Tibial nerve (tissue), 4 donors: ENCODE measurements at regions not wholly inside any gene's neighbourhood (a gene's known extent, or its start where the extent isn't known, plus 50 kb on each side); places are given as distances from the start of the nearest gene placed in this dataset.

Experiments used
- DNase-seq, 2 donors: peaks; one replicate each; pipeline ENCODE4 v3.0.0-alpha.2; 2019; ENCODE audit warnings: low spot score in 2 of 2
- H3K27ac ChIP-seq, 4 donors: fragments of 200-600 bp; sonication (generic) in 3 of 4; one replicate each; pipeline ENCODE4 v1.5.1; 2017 to 2019; ENCODE audit warnings: mild to moderate bottlenecking in 1 of 4
- H3K27me3 ChIP-seq, 2 donors: fragments of 200-600 bp; sonication (generic) in 1 of 2; one replicate each; pipeline versions ENCODE4 v1.5.1 to v1.6.0; 2017 to 2019
- H3K36me3 ChIP-seq, 3 donors: fragments of 200-600 bp; sonication (generic); one replicate each; pipeline ENCODE4 v1.5.1; 2018 to 2019
- H3K4me1 ChIP-seq, 4 donors: fragments of 200-600 bp; sonication (generic) in 3 of 4; one replicate each; pipeline ENCODE4 v1.5.1; 2017 to 2019
- H3K4me3 ChIP-seq, 4 donors: fragments of 200-600 bp; sonication (generic) in 3 of 4; one replicate each; pipeline ENCODE4 v1.5.1; 2017 to 2019; ENCODE audit warnings: mild to moderate bottlenecking in 1 of 4, moderate library complexity in 1 of 4
- H3K9me3 ChIP-seq, 4 donors: fragments of 200-600 bp; sonication (generic) in 3 of 4; one replicate each; pipeline ENCODE4 v1.5.1; 2017 to 2019
- CTCF ChIP-seq, 5 experiments: fragments of 200-600 bp in 3 of 5; fragments of 450-650 bp in 2 of 5; sonication (generic) in 3 of 5; IDR thresholded peaks; one replicate each; pipeline ENCODE4 v1.5.1; 2016 to 2019; ENCODE audit warnings: antibody characterized with exemption in 5 of 5, mild to moderate bottlenecking in 3 of 5, moderate library complexity in 2 of 5
- EP300 ChIP-seq, 2 donors: sonication (generic); formaldehyde crosslinking; IDR thresholded peaks; one replicate each; pipeline ENCODE4 v1.6.1; 2017; ENCODE audit warnings: antibody characterized with exemption in 2 of 2, mild to moderate bottlenecking in 1 of 2
- POLR2A ChIP-seq, 2 donors: fragments of 450-650 bp; IDR thresholded peaks; one replicate each; pipeline ENCODE4 v1.6.1; 2017; ENCODE audit warnings: antibody characterized with exemption in 2 of 2, mild to moderate bottlenecking in 2 of 2, moderate library complexity in 2 of 2
- WGBS, 2 donors: methylation state at CpG; one replicate each; pipeline ENCODE4 v1.1.5; 2018; 5-methylcytosine and 5-hydroxymethylcytosine counted together

- WGBS, 2 donors: 68 to 69% methylated on average over 4 of the region's 4 CpGs
- Histone ChIP-seq H3K4me1 (no peaks in the 10 kb centered on the region), H3K4me3 (no peak overlapping the region), H3K27me3 (no peaks in the 10 kb centered on the region), H3K27ac (no peak overlapping the region), H3K36me3 (no peaks in the 10 kb centered on the region), H3K9me3 (peaks cover 0 to 6% (median 0%) of the 10 kb centered on the region in 4 donors)
- no peak for DNase-seq
- TF ChIP-seq POLR2A (IDR thresholded peaks at IDR 0.05) (no peak), CTCF (IDR thresholded peaks at IDR 0.05) (no peak), EP300 (IDR thresholded peaks at IDR 0.05) (no peak)
Observed at GRCh38 chr16:17728196-17728595, 257.4 kb upstream of the XYLT1 start.

- no peak overlapping the region for H3K27ac ChIP-seq
- 78 to 83% methylated on average over 10 of the region's 10 CpGs for WGBS, 2 donors
- TF ChIP-seq EP300 (IDR thresholded peaks at IDR 0.05) (no peak), POLR2A (IDR thresholded peaks at IDR 0.05) (no peak), CTCF (IDR thresholded peaks at IDR 0.05) (no peak)
- no peak for DNase-seq
- H3K27me3 ChIP-seq: no peaks in the 10 kb centered on the region
- no peak overlapping the region for H3K4me3 ChIP-seq
- H3K4me1 ChIP-seq: no peaks in the 10 kb centered on the region
- H3K36me3 ChIP-seq: no peaks in the 10 kb centered on the region
- no peaks in the 10 kb centered on the region for H3K9me3 ChIP-seq
Observed at GRCh38 chr16:17724242-17724898, 253.6 kb upstream of the XYLT1 start.

- no peak for DNase-seq
- no peaks in the 10 kb centered on the region for H3K9me3 ChIP-seq
- WGBS, 2 donors: 81% methylated on average over 10 of the region's 10 CpGs
- no peak for TF ChIP-seq CTCF (IDR thresholded peaks at IDR 0.05)
- TF ChIP-seq EP300 (IDR thresholded peaks at IDR 0.05): no peak
- no peak for TF ChIP-seq POLR2A (IDR thresholded peaks at IDR 0.05)
- no peak overlapping the region for H3K4me3 ChIP-seq
- H3K27ac ChIP-seq: no peak overlapping the region
- no peaks in the 10 kb centered on the region for H3K27me3 ChIP-seq
- no peaks in the 10 kb centered on the region for H3K36me3 ChIP-seq
- no peaks in the 10 kb centered on the region for H3K4me1 ChIP-seq
Observed at GRCh38 chr16:17723531-17724134, 252.9 kb upstream of the XYLT1 start.

GRCh38 chr16:17718495-17718894 is 247.7 kb upstream of the XYLT1 start:
- no peak for DNase-seq
- H3K27ac ChIP-seq: no peak overlapping the region
- H3K9me3 ChIP-seq: peaks cover 0 to 16% (median 0%) of the 10 kb centered on the region in 4 donors
- no peak for TF ChIP-seq POLR2A (IDR thresholded peaks at IDR 0.05)
- no peak for TF ChIP-seq CTCF (IDR thresholded peaks at IDR 0.05)
- no peak for TF ChIP-seq EP300 (IDR thresholded peaks at IDR 0.05)
- 64 to 75% methylated on average over 2 of the region's 2 CpGs for WGBS, 2 donors
- H3K4me3 ChIP-seq: no peak overlapping the region
- H3K27me3 ChIP-seq: no peaks in the 10 kb centered on the region
- no peaks in the 10 kb centered on the region for H3K4me1 ChIP-seq
- no peaks in the 10 kb centered on the region for H3K36me3 ChIP-seq

- Histone ChIP-seq H3K36me3 (no peaks in the 10 kb centered on the region), H3K4me3 (no peak overlapping the region), H3K27me3 (no peaks in the 10 kb centered on the region), H3K9me3 (no peaks in the 10 kb centered on the region), H3K27ac (no peak overlapping the region), H3K4me1 (no peaks in the 10 kb centered on the region)
- no peak for TF ChIP-seq EP300 (IDR thresholded peaks at IDR 0.05)
- WGBS, 2 donors: 81 to 90% methylated on average over 4 of the region's 4 CpGs
- no peak for DNase-seq
Observed at GRCh38 chr16:17705847-17706246, 235.1 kb upstream of the XYLT1 start.
